Suprapubic skin (tissue), 4 donors: ENCODE measurements at regions not wholly inside any gene's neighbourhood (a gene's known extent, or its start where the extent isn't known, plus 50 kb on each side); places are given as distances from the start of the nearest gene placed in this dataset.

Source experiments
- DNase-seq, 2 donors: peaks; one replicate each; pipeline ENCODE4 v3.0.0-alpha.2; 2019; ENCODE audit warnings: low spot score in 2 of 2
- H3K27ac ChIP-seq: fragments of 200-600 bp; sonication (generic); one replicate; pipeline ENCODE4 v1.5.1; 2019
- H3K27me3 ChIP-seq: fragments of 200-600 bp; sonication (generic); one replicate; pipeline ENCODE4 v1.5.1; 2019
- H3K36me3 ChIP-seq: fragments of 200-600 bp; sonication (generic); one replicate; pipeline ENCODE4 v1.5.1; 2019
- H3K4me1 ChIP-seq: fragments of 200-600 bp; sonication (generic); one replicate; pipeline ENCODE4 v1.5.1; 2019
- H3K4me3 ChIP-seq: fragments of 200-600 bp; sonication (generic); one replicate; pipeline ENCODE4 v1.5.1; 2019; ENCODE audit warnings: mild to moderate bottlenecking
- H3K9me3 ChIP-seq: fragments of 200-600 bp; sonication (generic); one replicate; pipeline ENCODE4 v1.5.1; 2019
- EP300 ChIP-seq: sonication (generic); formaldehyde crosslinking; IDR thresholded peaks from one replicate; pipeline ENCODE4 v1.6.1; 2017; ENCODE audit warnings: antibody characterized with exemption
- POLR2A ChIP-seq, 2 donors: fragments of 450-650 bp; IDR thresholded peaks; one replicate each; pipeline ENCODE4 v1.6.1; 2017; ENCODE audit warnings: antibody characterized with exemption in 2 of 2, mild to moderate bottlenecking in 2 of 2, moderate library complexity in 2 of 2
- POLR2AphosphoS5 ChIP-seq, 3 donors: sonication (generic); formaldehyde crosslinking; IDR thresholded peaks; one replicate each; pipeline ENCODE4 v1.6.1; 2017; ENCODE audit warnings: antibody characterized with exemption in 3 of 3
- WGBS: methylation state at CpG from one replicate; pipeline ENCODE4 v1.1.5; 2018; 5-methylcytosine and 5-hydroxymethylcytosine counted together
- TF ChIP-seq, protein P1 (sequence below), 2 donors: fragments of 200-600 bp in 1 of 2; fragments of 450-650 bp in 1 of 2; sonication (generic) in 1 of 2; IDR thresholded peaks; one replicate each; pipeline ENCODE4 v1.5.1; 2016 to 2019; ENCODE audit warnings: antibody characterized with exemption in 2 of 2, mild to moderate bottlenecking in 1 of 2, moderate library complexity in 1 of 2

DNA sequence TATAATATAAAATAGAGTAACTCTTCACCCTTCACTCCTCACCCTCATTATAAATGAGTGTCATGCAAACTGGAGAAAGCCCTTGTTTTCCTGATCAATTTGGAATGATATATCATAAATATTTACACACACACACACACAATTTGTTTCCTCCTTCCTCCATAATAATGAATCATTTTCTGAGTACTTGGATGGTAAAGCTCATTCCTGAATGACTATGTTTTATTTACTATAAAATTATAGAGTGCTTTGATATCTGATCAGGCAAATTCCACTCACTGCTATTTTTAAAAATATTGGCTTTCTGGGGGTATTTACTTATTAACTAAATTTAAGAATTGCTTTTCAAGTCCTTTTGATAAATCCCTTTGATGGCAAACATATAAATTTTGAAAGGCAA lies 1125.5 kb upstream of the CNTNAP5 start:
- Histone ChIP-seq H3K27ac (no peak overlapping the region), H3K9me3 (no peaks in the 10 kb centered on the region), H3K27me3 (no peaks in the 10 kb centered on the region), H3K36me3 (no peaks in the 10 kb centered on the region), H3K4me3 (no peak overlapping the region), H3K4me1 (no peaks in the 10 kb centered on the region)
- TF ChIP-seq, protein P1, sequence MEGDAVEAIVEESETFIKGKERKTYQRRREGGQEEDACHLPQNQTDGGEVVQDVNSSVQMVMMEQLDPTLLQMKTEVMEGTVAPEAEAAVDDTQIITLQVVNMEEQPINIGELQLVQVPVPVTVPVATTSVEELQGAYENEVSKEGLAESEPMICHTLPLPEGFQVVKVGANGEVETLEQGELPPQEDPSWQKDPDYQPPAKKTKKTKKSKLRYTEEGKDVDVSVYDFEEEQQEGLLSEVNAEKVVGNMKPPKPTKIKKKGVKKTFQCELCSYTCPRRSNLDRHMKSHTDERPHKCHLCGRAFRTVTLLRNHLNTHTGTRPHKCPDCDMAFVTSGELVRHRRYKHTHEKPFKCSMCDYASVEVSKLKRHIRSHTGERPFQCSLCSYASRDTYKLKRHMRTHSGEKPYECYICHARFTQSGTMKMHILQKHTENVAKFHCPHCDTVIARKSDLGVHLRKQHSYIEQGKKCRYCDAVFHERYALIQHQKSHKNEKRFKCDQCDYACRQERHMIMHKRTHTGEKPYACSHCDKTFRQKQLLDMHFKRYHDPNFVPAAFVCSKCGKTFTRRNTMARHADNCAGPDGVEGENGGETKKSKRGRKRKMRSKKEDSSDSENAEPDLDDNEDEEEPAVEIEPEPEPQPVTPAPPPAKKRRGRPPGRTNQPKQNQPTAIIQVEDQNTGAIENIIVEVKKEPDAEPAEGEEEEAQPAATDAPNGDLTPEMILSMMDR (IDR thresholded peaks at IDR 0.05) = no peak
- TF ChIP-seq POLR2A (IDR thresholded peaks at IDR 0.05) (no peak), EP300 (no peak), POLR2AphosphoS5 (IDR thresholded peaks at IDR 0.05) (no peak)
- no peak for DNase-seq

- Histone ChIP-seq H3K9me3 (no peaks in the 10 kb centered on the region), H3K4me1 (no peaks in the 10 kb centered on the region), H3K4me3 (no peak overlapping the region), H3K27ac (no peak overlapping the region), H3K27me3 (no peaks in the 10 kb centered on the region), H3K36me3 (no peaks in the 10 kb centered on the region)
- WGBS = 75% methylated on average over 4 of the region's 4 CpGs
- TF ChIP-seq EP300 (no peak), POLR2A (IDR thresholded peaks at IDR 0.05) (no peak), POLR2AphosphoS5 (IDR thresholded peaks at IDR 0.05) (no peak)
- TF ChIP-seq, protein P1 (IDR thresholded peaks at IDR 0.05) = no peak
- DNase-seq = no peak
Measured at GRCh38 chr2:122905431-122905830, 1119.7 kb upstream of the CNTNAP5 start.

- WGBS = 62% methylated on average over 1 of the region's 1 CpG
- no peak for DNase-seq
Measured at GRCh38 chr2:122908159-122908558, 1116.9 kb upstream of the CNTNAP5 start.

GRCh38 chr2:122927197-122927596 lies 1097.9 kb upstream of the CNTNAP5 start:
- Histone ChIP-seq H3K27ac (no peak overlapping the region), H3K4me1 (no peaks in the 10 kb centered on the region), H3K4me3 (no peak overlapping the region), H3K36me3 (no peaks in the 10 kb centered on the region), H3K9me3 (peaks cover 9% of the 10 kb centered on the region), H3K27me3 (no peaks in the 10 kb centered on the region)
- TF ChIP-seq POLR2AphosphoS5 (IDR thresholded peaks at IDR 0.05) (no peak), POLR2A (IDR thresholded peaks at IDR 0.05) (no peak), EP300 (no peak)
- TF ChIP-seq, protein P1 (IDR thresholded peaks at IDR 0.05) = no peak
- DNase-seq = no peak
- 49% methylated on average over 3 of the region's 3 CpGs for WGBS

More at GRCh38 chr2:122908159-122908558, 1116.9 kb upstream of the CNTNAP5 start:
- Histone ChIP-seq H3K27me3 (no peaks in the 10 kb centered on the region), H3K27ac (no peak overlapping the region), H3K9me3 (no peaks in the 10 kb centered on the region), H3K4me3 (no peak overlapping the region), H3K4me1 (no peaks in the 10 kb centered on the region), H3K36me3 (no peaks in the 10 kb centered on the region)
- TF ChIP-seq POLR2AphosphoS5 (IDR thresholded peaks at IDR 0.05) = no peak
- TF ChIP-seq, protein P1 (IDR thresholded peaks at IDR 0.05) = no peak
- no peak for TF ChIP-seq EP300
- TF ChIP-seq POLR2A (IDR thresholded peaks at IDR 0.05) = no peak

DNA sequence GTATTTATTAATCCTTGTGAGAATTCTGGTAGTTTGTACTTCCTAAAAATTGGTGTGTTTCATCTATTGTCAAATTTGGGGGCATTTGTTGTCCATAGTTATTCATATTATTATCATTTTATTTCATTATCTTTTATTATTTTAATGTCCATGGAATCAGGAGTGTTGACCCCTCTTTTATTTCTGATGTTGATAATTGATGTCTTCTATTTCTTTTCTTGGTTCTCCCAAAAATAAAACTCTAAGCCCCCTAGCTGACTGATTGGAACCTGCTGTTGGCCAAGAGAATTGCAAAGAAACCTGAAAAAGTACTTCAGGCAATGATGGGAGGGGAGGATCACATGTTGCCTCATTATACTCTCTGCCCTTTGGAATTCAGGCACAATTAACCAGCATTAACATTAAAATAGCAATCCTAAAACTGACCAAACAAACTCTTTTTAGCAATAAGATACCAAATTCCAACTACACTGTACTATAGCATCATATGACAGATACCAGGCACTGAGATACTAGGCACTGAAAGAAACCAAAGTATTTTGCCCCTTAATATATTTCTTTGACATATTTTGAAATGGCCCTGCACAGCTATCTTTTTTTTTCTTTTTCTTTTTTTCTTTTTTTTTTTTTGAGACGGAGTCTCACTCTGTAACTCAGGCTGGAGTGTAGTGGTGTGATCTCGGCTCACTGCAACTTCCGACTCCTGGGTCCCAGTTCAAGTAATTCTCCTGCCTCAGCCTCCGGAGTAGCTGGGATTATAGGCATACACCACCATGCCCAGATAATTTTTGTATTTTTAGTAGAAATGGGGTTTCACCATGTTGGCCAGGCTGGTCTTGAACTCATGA lies 1097.2 kb upstream of the CNTNAP5 start:
- TF ChIP-seq POLR2A (IDR thresholded peaks at IDR 0.05) (no peak), EP300 (no peak), POLR2AphosphoS5 (IDR thresholded peaks at IDR 0.05) (no peak)
- TF ChIP-seq, protein P1 (IDR thresholded peaks at IDR 0.05) = no peak
- Histone ChIP-seq H3K36me3 (no peaks in the 10 kb centered on the region), H3K4me3 (no peak overlapping the region), H3K27ac (no peak overlapping the region), H3K27me3 (no peaks in the 10 kb centered on the region), H3K9me3 (peaks cover 9% of the 10 kb centered on the region), H3K4me1 (no peaks in the 10 kb centered on the region)
- DNase-seq = no peak
- 90% methylated on average over 4 of the region's 4 CpGs for WGBS
